ENCODE measurements at regions not wholly inside any gene's neighbourhood (a gene's known extent, or its start where the extent isn't known, plus 50 kb on each side); places are given as distances from the start of the nearest gene placed in this dataset.

DNA sequence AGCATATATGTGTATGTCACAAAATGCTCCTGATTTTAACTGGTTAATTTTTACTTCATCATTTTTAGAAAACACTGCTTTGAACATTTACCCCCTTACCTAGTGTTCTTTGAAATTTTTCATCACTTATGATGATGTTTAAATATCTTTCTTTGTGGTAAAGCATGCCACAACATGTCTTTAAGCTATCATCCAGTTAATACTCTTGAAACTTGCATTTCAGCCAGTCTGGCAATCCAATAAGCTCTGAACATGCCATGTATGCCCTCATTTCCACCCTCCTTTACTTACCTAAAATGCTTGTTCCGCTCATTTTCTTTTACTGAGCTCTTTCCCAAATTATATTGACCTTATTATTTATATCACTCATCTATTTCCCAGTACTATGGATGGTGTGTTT lies 581.2 kb downstream of the RAPGEF2 start:
- TF ChIP-seq POLR2A (IDR thresholded peaks at IDR 0.05; ENCODE audit: low read length) (no peak), GATA1 (IDR thresholded peaks at IDR 0.05; ENCODE audit: low read depth, low read length) (no peak)

All from erythroblast (primary cell).